K562 (cell line): ENCODE measurements at regions not wholly inside any gene's neighbourhood (a gene's known extent, or its start where the extent isn't known, plus 50 kb on each side); places are given as distances from the start of the nearest gene placed in this dataset.

Experiments
- ATAC-seq: fragments of 200-7000 bp; cut with Tn5 transposase; 3 replicates; pipeline ENCODE4 v1.9.1; 2020; ENCODE audit warnings: moderate library complexity
- BruUV-seq: library from RNA; stranded (reverse); fragments of 400-500 nt; replicated peaks from 2 replicates; lab custom pipeline; 2021; lab: Mats Ljungman, UMichigan
- CTCF ChIA-PET: fragments of 300-600 bp; formaldehyde crosslinking; extraction: SDS; loops from one replicate; lab custom pipeline; 2021; ENCODE audit warnings: low intra/inter-chr PET ratio; lab: Yijun Ruan, JAX
- POLR2A ChIA-PET: fragments of 300-600, 350-650 bp; sonication (Branson Sonifier 250); formaldehyde crosslinking; extraction: SDS; loops from one replicate; lab custom pipeline; 2021; ENCODE audit warnings: antibody characterized with exemption, inconsistent platforms; lab: Yijun Ruan, JAX
- DNase-seq, 4 experiments: peaks; one replicate each; pipeline versions ENCODE4 v3.0.0 to v3.0.0-alpha.2; 2011 to 2018; ENCODE audit warnings: low spot score in 3 of 4, mixed read lengths in 3 of 4; ENCODE audit errors: extremely low read depth in 1 of 4
- FAIRE-seq: peaks from 2 replicates; lab custom pipeline; 2011; peaks lifted over from hg19 to GRCh38; lab: Jason Lieb, UNC
- H2AFZ ChIP-seq: 2 replicates; pipeline ENCODE4 v1.6.0; 2011; ENCODE audit warnings: low read depth, low read length, control low read depth, inconsistent platforms
- H3K27ac ChIP-seq: fragments of 200-600 bp; 3 replicates; pipeline ENCODE4 v1.8.0; 2011; ENCODE audit warnings: low read depth, mild to moderate bottlenecking, control low read depth, inconsistent platforms, low read length, moderate library complexity, mixed read lengths; ENCODE audit errors: extremely low read depth
- H3K27me3 ChIP-seq, 2 experiments: fragments of 300-600 bp in 1 of 2; 2 replicates in 1 of 2; 3 replicates in 1 of 2; pipeline versions ENCODE4 v1.6.0 to v1.8.0; 2011; ENCODE audit warnings: inconsistent platforms in 2 of 2, low read length in 2 of 2, mild to moderate bottlenecking in 1 of 2, mixed read lengths in 1 of 2, moderate library complexity in 1 of 2; ENCODE audit not compliant: control insufficient read depth in 2 of 2, insufficient read depth in 2 of 2
- H3K36me3 ChIP-seq: fragments of 300-600 bp; 3 replicates; pipeline ENCODE4 v1.8.0; 2011; ENCODE audit warnings: mild to moderate bottlenecking, low read length, inconsistent platforms; ENCODE audit not compliant: control insufficient read depth, insufficient read depth
- H3K4me1 ChIP-seq, 2 experiments: fragments of 200-600 bp in 1 of 2; replicated peaks in 1 of 2; 2 replicates in 1 of 2; 3 replicates in 1 of 2; pipeline versions ENCODE4 v1.5.1 to v1.8.0; 2011; ENCODE audit warnings: inconsistent platforms in 2 of 2, low read length in 2 of 2, mild to moderate bottlenecking in 1 of 2, mixed read lengths in 1 of 2, moderate library complexity in 1 of 2; ENCODE audit not compliant: control insufficient read depth in 2 of 2, insufficient read depth in 2 of 2
- H3K4me2 ChIP-seq: 2 replicates; pipeline ENCODE4 v1.6.1; 2011; ENCODE audit warnings: low read length, control low read depth, inconsistent platforms, mixed read lengths; ENCODE audit not compliant: insufficient read depth
- H3K4me3 ChIP-seq: fragments of 200-600 bp; sonication (generic), shearing (Covaris generic); 2 replicates; pipeline ENCODE4 v1.5.1; 2016; ENCODE audit warnings: control low read depth, inconsistent platforms
- H3K79me2 ChIP-seq: fragments of 200-600 bp; 3 replicates; pipeline ENCODE4 v1.8.0; 2011; ENCODE audit warnings: low read length, inconsistent platforms; ENCODE audit not compliant: control insufficient read depth, insufficient read depth
- H3K9ac ChIP-seq, 2 experiments: 2 replicates each; pipeline versions ENCODE4 v1.6.0 to v1.6.1; 2011; ENCODE audit warnings: low read depth in 2 of 2, low read length in 2 of 2, control low read depth in 1 of 2, inconsistent platforms in 1 of 2, mild to moderate bottlenecking in 1 of 2, mixed read lengths in 1 of 2; ENCODE audit not compliant: insufficient read depth in 1 of 2
- H3K9me1 ChIP-seq: one replicate; pipeline ENCODE4 v1.6.0; 2011; ENCODE audit warnings: inconsistent platforms, mild to moderate bottlenecking, low read length, moderate library complexity; ENCODE audit not compliant: control insufficient read depth, insufficient read depth
- H3K9me3 ChIP-seq: replicated peaks from 2 replicates; pipeline ENCODE4 v1.5.1; 2011; ENCODE audit warnings: low read depth, low read length, inconsistent platforms; ENCODE audit not compliant: control insufficient read depth, insufficient read depth
- H4K20me1 ChIP-seq: replicated peaks from 2 replicates; pipeline ENCODE4 v1.6.1; 2011; ENCODE audit warnings: low read length, inconsistent platforms, mixed read lengths; ENCODE audit not compliant: control insufficient read depth, insufficient read depth
- SOX6 ChIP-seq: fragments of 450-650 bp; IDR thresholded peaks from 2 replicates; pipeline ENCODE4 v1.6.1; 2014; ENCODE audit warnings: mild to moderate bottlenecking
- WGBS: fragments of 100-300 bp; shearing (Covaris generic); methylation state at CpG from one replicate; pipeline ENCODE4 v1.1.6; 2016; ENCODE audit warnings: low coverage, mixed read lengths; ENCODE audit not compliant: insufficient coverage; ENCODE audit errors: missing lambda C conversion rate; 5-methylcytosine and 5-hydroxymethylcytosine counted together
- in situ Hi-C: fragments of 300-500 bp; cut with MboI; formaldehyde crosslinking; loops from 4 replicates; pipeline ENCODE4 v1.15.0; 2018; ENCODE audit warnings: inconsistent platforms, mixed read lengths
- intact Hi-C: fragments of 100-400 bp; cut with micrococcal nuclease; formaldehyde crosslinking; loops from 2 replicates; pipeline ENCODE4 v1.14.2; 2022
- TF ChIP-seq, protein P1 (sequence below): sonication (generic); formaldehyde crosslinking; IDR thresholded peaks from 2 replicates; pipeline ENCODE4 v1.8.0; 2022; ENCODE audit warnings: mild to moderate bottlenecking, low read depth, missing genetic modification reagents
- TF ChIP-seq, protein P2 (sequence below): fragments of 250-450 bp; sonication (Bioruptor Pico); IDR thresholded peaks from 2 replicates; pipeline ENCODE4 v1.5.1; 2021; ENCODE audit warnings: mild to moderate bottlenecking

- no peak overlapping the region for H2AFZ ChIP-seq
- in situ Hi-C loops, result no loop called here
- H3K9ac ChIP-seq, result no peak overlapping the region
- H3K36me3 ChIP-seq, result no peaks in the 10 kb centered on the region
- intact Hi-C loops, result no loop called here
- DNase-seq, result no peak
- 8% methylated on average over 4 of the region's 5 CpGs for WGBS
- FAIRE-seq, result no peak
- no peaks in the 10 kb centered on the region; a peak in 1 of 5 replicates for H3K4me1 ChIP-seq
- H4K20me1 ChIP-seq, result no peaks in the 10 kb centered on the region
- H3K4me2 ChIP-seq, result no peak overlapping the region
- BruUV-seq, result no TSS peak
- H3K27ac ChIP-seq, result no peak overlapping the region
- ChIA-PET POLR2A (no interaction called here), CTCF (no interaction called here)
- no peaks in the 10 kb centered on the region for H3K9me3 ChIP-seq
- H3K4me3 ChIP-seq, result no peak overlapping the region
- ATAC-seq, result no peak
- H3K9me1 ChIP-seq, result no peaks in the 10 kb centered on the region
- H3K79me2 ChIP-seq, result no peaks in the 10 kb centered on the region
- no peak for TF ChIP-seq SOX6
- TF ChIP-seq, protein P1, sequence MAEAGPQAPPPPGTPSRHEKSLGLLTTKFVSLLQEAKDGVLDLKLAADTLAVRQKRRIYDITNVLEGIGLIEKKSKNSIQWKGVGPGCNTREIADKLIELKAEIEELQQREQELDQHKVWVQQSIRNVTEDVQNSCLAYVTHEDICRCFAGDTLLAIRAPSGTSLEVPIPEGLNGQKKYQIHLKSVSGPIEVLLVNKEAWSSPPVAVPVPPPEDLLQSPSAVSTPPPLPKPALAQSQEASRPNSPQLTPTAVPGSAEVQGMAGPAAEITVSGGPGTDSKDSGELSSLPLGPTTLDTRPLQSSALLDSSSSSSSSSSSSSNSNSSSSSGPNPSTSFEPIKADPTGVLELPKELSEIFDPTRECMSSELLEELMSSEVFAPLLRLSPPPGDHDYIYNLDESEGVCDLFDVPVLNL (CRISPR knock-in tag), result no peak
- TF ChIP-seq, protein P2, sequence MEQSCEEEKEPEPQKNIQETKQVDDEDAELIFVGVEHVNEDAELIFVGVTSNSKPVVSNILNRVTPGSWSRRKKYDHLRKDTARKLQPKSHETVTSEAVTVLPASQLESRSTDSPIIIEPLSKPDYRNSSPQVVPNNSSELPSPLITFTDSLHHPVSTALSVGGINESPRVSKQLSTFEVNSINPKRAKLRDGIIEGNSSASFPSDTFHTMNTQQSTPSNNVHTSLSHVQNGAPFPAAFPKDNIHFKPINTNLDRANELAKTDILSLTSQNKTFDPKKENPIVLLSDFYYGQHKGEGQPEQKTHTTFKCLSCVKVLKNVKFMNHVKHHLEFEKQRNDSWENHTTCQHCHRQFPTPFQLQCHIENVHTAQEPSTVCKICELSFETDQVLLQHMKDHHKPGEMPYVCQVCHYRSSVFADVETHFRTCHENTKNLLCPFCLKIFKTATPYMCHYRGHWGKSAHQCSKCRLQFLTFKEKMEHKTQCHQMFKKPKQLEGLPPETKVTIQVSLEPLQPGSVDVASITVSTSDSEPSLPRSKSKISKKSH, result no peak
- H3K27me3 ChIP-seq, result no peaks in the 10 kb centered on the region
Measured at GRCh38 chr9:1929722-1930244, 85.4 kb upstream of the SMARCA2 start.
